ENCODE measurements at regions not wholly inside any gene's neighbourhood (a gene's known extent, or its start where the extent isn't known, plus 50 kb on each side); places are given as distances from the start of the nearest gene placed in this dataset.
A peak's percentile ranks its signal among the peaks of the same experiment; 100 is the strongest.

DNA sequence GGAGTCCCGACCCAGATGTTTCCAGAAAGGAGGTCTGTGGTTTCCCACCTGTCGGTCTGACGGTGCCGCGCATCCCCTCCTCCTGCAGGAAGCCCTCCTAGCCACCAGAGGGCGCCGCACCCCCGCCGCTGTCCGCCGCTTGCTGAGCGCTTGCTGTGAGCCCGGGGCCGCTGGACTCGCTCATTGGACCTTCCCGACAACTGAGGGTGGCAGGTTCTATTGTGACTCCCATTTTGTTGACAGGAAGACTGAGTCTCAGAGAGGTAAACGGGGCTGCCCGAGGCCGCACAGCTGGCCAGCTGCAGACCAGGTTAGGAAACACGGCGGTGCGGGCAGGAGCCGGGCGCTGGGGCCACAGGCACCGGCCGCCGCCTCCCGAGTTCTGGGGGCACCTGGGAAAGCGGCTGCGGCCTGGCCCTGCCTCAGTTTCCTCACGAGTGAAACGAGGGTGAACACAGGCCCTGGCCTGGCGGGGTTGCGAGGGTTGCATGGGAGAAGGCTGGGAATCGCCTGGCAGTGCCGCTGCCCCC is 191.1 kb upstream of the CIBAR2 start:
- peak; percentile 92 to 96 (median 95) for TF ChIP-seq CTCF (IDR thresholded peaks at IDR 0.05)
- FAIRE-seq (no peak), ATAC-seq (peak; percentile 69 to 75 (median 74)), DNase-seq (peak; percentile 64 to 91 (median 80))
- H3K4me3 ChIP-seq: peak overlapping the region in 2 of 4 donors; percentile 24 to 29
- no peak overlapping the region for H3K27ac ChIP-seq
- no peaks in the 10 kb centered on the region for H3K9me3 ChIP-seq
- intact Hi-C loops (cut with DNase I): no loop called here
- peaks cover 17 to 32% (median 23%) of the 10 kb centered on the region in 3 donors for H3K4me1 ChIP-seq
- 41% methylated on average over 36 of the region's 36 CpGs for WGBS, 2 donors
- no peaks in the 10 kb centered on the region for H3K36me3 ChIP-seq
- H3K27me3 ChIP-seq: no peaks in the 10 kb centered on the region

DNA sequence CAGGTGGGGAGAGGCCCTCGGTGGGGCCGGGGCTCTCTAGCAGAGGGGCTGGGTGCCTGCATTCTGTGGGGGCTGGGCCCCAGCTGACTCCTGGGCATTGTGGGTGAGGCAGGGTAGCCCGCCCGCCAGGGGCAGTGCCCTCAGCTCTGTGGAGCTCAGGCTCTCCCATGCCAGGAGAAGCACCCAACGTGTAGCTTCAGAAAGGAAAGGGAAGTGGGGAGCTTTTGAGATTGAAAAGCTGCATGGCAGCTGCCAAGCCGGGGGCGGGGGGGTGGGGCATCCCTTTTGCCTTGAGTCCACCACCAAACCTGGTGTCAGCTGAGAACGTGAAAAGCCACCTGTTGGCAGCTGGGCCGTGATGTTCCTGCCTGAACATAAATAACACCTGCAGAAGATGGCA is 192.1 kb upstream of the CIBAR2 start:
- H3K27me3 ChIP-seq: no peaks in the 10 kb centered on the region
- ATAC-seq (no peak), FAIRE-seq (no peak), DNase-seq (peak in 1 of 6 donors; percentile 65)
- WGBS, 2 donors: 69 to 81% methylated on average over 7 to 9 of the region's 9 CpGs
- H3K4me1 ChIP-seq: peaks cover 17 to 32% (median 23%) of the 10 kb centered on the region in 3 donors
- intact Hi-C loops (cut with DNase I): no loop called here
- H3K27ac ChIP-seq: no peak overlapping the region
- no peak overlapping the region for H3K4me3 ChIP-seq
- TF ChIP-seq CTCF (IDR thresholded peaks at IDR 0.05): no peak
- H3K36me3 ChIP-seq: no peaks in the 10 kb centered on the region
- H3K9me3 ChIP-seq: no peaks in the 10 kb centered on the region

DNA sequence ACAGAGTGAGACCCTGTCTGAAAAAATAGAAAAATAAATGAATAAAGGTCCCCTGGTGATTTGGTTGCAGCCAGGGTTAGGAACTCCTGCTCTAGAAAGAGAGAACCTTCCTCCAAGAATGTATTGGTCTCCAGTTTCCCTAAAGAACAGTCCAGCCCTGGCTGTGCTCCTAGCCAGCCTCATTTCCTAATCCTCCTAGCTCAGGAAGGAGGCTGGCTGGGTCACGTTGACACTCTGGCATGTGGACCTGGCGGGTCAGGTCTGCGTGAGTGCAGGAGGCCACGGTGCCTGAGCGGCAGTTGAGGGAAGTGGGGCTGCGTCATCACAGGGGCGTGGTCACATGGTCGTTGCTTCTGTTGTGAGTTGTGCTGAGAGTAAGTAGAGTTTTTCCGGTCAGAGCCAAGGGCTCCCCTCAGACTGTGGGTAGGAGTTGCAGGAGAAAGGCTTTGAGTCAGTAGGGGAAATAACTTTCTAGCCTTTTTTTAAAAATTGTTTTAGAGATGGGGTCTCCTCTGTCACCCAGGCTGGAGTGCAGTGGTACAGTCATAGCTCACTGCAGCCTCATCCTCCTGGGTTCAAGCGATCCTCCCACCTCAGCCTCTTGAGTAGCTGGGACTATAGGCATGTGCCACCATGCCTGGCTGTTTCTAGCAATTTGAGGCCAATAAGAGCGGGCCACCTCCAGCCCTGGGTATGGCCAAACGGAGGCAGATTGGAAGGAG is 194.0 kb upstream of the CIBAR2 start:
- DNase-seq: peak; percentile 62 to 87 (median 76)
- ATAC-seq: peak; percentile 39 to 66 (median 54)
- no peaks in the 10 kb centered on the region for H3K36me3 ChIP-seq
- peaks cover 10 to 28% (median 20%) of the 10 kb centered on the region in 3 donors for H3K4me1 ChIP-seq
- intact Hi-C loops (cut with DNase I): no loop called here
- FAIRE-seq: no peak
- TF ChIP-seq CTCF (IDR thresholded peaks at IDR 0.05): no peak
- WGBS, 2 donors: 50 to 53% methylated on average over 12 of the region's 12 CpGs
- H3K27me3 ChIP-seq: no peaks in the 10 kb centered on the region
- H3K27ac ChIP-seq: peak overlapping the region in 2 of 4 donors; percentile 44
- H3K4me3 ChIP-seq: no peak overlapping the region
- H3K9me3 ChIP-seq: no peaks in the 10 kb centered on the region

DNA sequence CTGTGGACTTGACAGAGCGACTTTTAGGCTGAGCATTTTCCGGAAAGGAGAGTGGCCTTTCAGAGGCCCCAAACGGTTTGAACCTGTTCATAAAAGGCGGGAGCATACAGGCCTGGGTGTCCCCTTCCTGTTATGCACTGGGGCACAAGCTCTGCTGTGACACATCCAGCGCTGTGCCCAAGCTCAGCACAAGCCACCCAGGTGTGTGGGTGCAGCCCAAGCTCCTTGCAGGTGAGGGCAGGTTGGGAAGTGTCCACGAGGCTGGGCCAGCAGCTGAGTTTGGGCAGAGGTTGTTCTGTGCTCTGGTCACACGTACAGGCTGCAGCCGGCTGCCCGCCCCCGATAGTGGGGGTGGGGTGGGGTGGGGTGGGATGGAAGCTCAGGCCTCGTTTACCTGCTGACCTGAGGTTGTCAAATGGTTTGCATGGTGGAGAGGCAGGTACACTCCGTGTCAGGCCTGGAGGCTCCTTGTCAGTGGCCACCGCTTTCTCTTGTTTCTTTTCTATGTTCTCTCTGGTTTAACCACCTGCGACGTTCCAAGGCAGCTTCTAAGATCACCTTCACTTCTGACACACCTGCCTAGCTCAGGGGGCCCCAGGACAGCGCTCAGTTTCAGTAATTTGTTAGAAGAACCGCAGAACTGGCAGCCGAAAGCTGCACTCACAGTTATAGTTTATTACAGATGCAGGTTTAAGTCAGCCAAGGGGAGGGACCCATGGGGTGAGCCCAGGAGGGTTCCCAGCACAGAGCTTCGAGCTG is 194.7 kb upstream of the CIBAR2 start:
- DNase-seq (no peak), ATAC-seq (no peak)

More for the DNA sequence above, 194.7 kb upstream of the CIBAR2 start:
- Histone ChIP-seq H3K27me3 (no peaks in the 10 kb centered on the region), H3K36me3 (no peaks in the 10 kb centered on the region), H3K4me1 (peaks cover 2 to 21% (median 13%) of the 10 kb centered on the region in 3 donors), H3K4me3 (no peak overlapping the region), H3K9me3 (no peaks in the 10 kb centered on the region), H3K27ac (peak overlapping the region in 2 of 4 donors; percentile 41 to 44)
- intact Hi-C loops (cut with DNase I): no loop called here
- no peak for FAIRE-seq
- WGBS, 2 donors: 79 to 80% methylated on average over 19 of the region's 19 CpGs
- TF ChIP-seq CTCF (IDR thresholded peaks at IDR 0.05): no peak

Data from pancreas (tissue), 10 donors.